Loucy (cell line): ENCODE measurements at regions not wholly inside any gene's neighbourhood (a gene's known extent, or its start where the extent isn't known, plus 50 kb on each side); places are given as distances from the start of the nearest gene placed in this dataset.

Experiments
- H2AFZ ChIP-seq: fragments of 200-600 bp; sonication (generic); 2 replicates; pipeline ENCODE4 v1.6.0; 2016; ENCODE audit warnings: antibody characterized with exemption, mild to moderate bottlenecking, low read length, moderate library complexity
- H3F3A ChIP-seq: fragments of 200-600 bp; 2 replicates; pipeline ENCODE4 v1.6.0; 2016; ENCODE audit warnings: antibody characterized with exemption, low read depth, mild to moderate bottlenecking
- H3K27me3 ChIP-seq: fragments of 200-600 bp; sonication (generic); 2 replicates; pipeline ENCODE4 v1.6.1; 2014; ENCODE audit warnings: low read length, mild to moderate bottlenecking; ENCODE audit not compliant: insufficient read depth, poor library complexity, severe bottlenecking
- H3K36me3 ChIP-seq: fragments of 200-600 bp; sonication (generic); 2 replicates; pipeline ENCODE4 v1.6.1; 2016; ENCODE audit warnings: low read length; ENCODE audit not compliant: insufficient read depth
- H3K4me1 ChIP-seq: fragments of 200-600 bp; sonication (generic); 2 replicates; pipeline ENCODE4 v1.5.1; 2014; ENCODE audit warnings: low read length, mild to moderate bottlenecking; ENCODE audit not compliant: insufficient read depth, poor library complexity, severe bottlenecking
- H3K4me2 ChIP-seq: fragments of 200-600 bp; sonication (generic); 2 replicates; pipeline ENCODE4 v1.6.0; 2014; ENCODE audit warnings: antibody characterized with exemption, low read length, low read depth, mild to moderate bottlenecking; ENCODE audit not compliant: poor library complexity, severe bottlenecking
- H3K4me3 ChIP-seq: fragments of 200-600 bp; sonication (generic); 2 replicates; pipeline ENCODE4 v1.5.1; 2014; ENCODE audit warnings: low read length, mild to moderate bottlenecking, mixed read lengths; ENCODE audit not compliant: poor library complexity, severe bottlenecking
- H3K79me2 ChIP-seq: fragments of 200-600 bp; sonication (generic); 2 replicates; pipeline ENCODE4 v1.6.1; 2014; ENCODE audit warnings: low read length; ENCODE audit not compliant: insufficient read depth
- H3K9ac ChIP-seq: fragments of 200-600 bp; sonication (generic); 2 replicates; pipeline ENCODE4 v1.6.0; 2014; ENCODE audit warnings: mild to moderate bottlenecking, low read depth, low read length, moderate library complexity; ENCODE audit not compliant: poor library complexity, severe bottlenecking
- H3K9me2 ChIP-seq: fragments of 200-600 bp; sonication (generic); replicated peaks from 2 replicates; pipeline ENCODE4 v1.6.1; 2016; ENCODE audit warnings: low read depth, low read length, mixed read lengths
- H3K9me3 ChIP-seq: fragments of 200-600 bp; sonication (generic); 2 replicates; pipeline ENCODE4 v1.6.1; 2014; ENCODE audit warnings: mild to moderate bottlenecking, antibody characterized with exemption, low read length, low read depth; ENCODE audit not compliant: insufficient read depth
- H4K20me1 ChIP-seq: fragments of 200-600 bp; sonication (generic); 2 replicates; pipeline ENCODE4 v1.6.0; 2014; ENCODE audit warnings: antibody characterized with exemption, low read length, mild to moderate bottlenecking; ENCODE audit not compliant: insufficient read depth, poor library complexity, severe bottlenecking
- EZH2phosphoT487 ChIP-seq: fragments of 200-600 bp; IDR thresholded peaks from 2 replicates; pipeline ENCODE4 v1.6.1; 2018; ENCODE audit warnings: antibody characterized with exemption, mild to moderate bottlenecking, moderate library complexity, borderline replicate concordance
- TF ChIP-seq, protein P1 (sequence below): fragments of 200-600 bp; sonication (generic); conservative IDR thresholded peaks from 2 replicates; pipeline ENCODE4 v1.5.1; 2014; ENCODE audit warnings: mild to moderate bottlenecking, antibody characterized with exemption, low read length

DNA sequence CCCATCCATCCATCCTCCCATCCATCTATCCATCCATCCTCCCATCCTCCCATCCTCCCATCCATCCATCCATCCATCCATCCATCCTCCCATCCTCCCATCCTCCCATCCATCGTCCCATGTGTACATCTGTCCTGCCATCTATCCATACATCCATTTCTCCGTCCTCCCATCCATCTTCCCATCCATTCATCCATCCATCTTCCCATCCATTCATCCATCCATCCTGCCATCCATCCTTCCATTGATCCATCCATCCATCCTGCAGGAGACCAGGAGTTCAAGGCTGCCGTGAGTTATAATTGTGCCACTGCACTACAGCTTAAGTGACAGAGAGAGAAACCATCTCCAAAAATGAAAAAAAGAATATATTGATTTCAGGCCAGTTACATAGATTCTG lies 356.5 kb downstream of the CDH26 start:
- no peaks in the 10 kb centered on the region for H3K79me2 ChIP-seq
- no peak overlapping the region for H3K4me2 ChIP-seq
- H3F3A ChIP-seq = no peaks in the 10 kb centered on the region
- no peak overlapping the region for H3K4me3 ChIP-seq
- H3K9ac ChIP-seq = no peak overlapping the region
- H4K20me1 ChIP-seq = no peaks in the 10 kb centered on the region
- TF ChIP-seq EZH2phosphoT487 = no peak
- H3K9me3 ChIP-seq = no peaks in the 10 kb centered on the region
- H2AFZ ChIP-seq = no peak overlapping the region
- H3K36me3 ChIP-seq = no peaks in the 10 kb centered on the region
- peaks cover 7% of the 10 kb centered on the region for H3K4me1 ChIP-seq
- no peaks in the 10 kb centered on the region for H3K9me2 ChIP-seq
- H3K27me3 ChIP-seq = no peaks in the 10 kb centered on the region

DNA sequence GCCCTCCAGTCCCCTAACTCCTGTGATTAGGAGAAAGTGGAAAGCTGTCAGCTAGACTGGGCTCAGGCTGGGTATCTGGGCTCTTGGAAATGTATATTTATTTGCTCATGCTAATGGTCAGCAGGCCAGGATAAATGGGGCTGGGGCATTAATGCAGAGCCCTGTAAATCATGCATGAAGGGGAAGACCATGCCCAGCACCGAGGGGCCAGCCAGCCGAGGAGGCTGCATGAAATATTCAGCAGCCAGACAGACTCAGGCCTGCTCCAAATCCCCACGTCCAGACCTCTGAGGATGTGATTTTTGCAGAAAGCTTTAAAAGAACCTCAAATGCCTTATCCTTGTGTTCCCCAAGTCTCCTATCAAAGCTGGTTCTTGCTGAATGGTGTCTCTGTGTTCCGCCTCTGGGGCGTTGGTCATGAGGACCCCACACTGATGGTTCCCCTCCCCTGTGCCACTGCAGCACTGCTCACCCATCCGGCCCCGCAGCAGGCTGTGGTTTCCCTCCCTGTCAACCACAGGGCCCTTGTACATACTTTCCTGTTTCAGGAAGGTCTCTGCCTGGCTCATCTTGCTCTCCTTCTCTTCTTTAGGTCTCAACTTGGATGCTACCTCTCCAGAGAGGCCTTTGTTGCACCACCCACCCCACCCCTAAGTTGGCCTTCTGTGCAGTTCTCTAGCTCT lies 358.4 kb downstream of the CDH26 start:
- no peaks in the 10 kb centered on the region for H3K36me3 ChIP-seq
- no peaks in the 10 kb centered on the region for H3K79me2 ChIP-seq
- peaks cover 7% of the 10 kb centered on the region for H3K4me1 ChIP-seq
- H3K9me3 ChIP-seq = no peaks in the 10 kb centered on the region
- H2AFZ ChIP-seq = no peak overlapping the region
- H3K4me3 ChIP-seq = no peak overlapping the region
- no peak for TF ChIP-seq EZH2phosphoT487
- TF ChIP-seq, protein P1, sequence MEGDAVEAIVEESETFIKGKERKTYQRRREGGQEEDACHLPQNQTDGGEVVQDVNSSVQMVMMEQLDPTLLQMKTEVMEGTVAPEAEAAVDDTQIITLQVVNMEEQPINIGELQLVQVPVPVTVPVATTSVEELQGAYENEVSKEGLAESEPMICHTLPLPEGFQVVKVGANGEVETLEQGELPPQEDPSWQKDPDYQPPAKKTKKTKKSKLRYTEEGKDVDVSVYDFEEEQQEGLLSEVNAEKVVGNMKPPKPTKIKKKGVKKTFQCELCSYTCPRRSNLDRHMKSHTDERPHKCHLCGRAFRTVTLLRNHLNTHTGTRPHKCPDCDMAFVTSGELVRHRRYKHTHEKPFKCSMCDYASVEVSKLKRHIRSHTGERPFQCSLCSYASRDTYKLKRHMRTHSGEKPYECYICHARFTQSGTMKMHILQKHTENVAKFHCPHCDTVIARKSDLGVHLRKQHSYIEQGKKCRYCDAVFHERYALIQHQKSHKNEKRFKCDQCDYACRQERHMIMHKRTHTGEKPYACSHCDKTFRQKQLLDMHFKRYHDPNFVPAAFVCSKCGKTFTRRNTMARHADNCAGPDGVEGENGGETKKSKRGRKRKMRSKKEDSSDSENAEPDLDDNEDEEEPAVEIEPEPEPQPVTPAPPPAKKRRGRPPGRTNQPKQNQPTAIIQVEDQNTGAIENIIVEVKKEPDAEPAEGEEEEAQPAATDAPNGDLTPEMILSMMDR = no peak
- no peaks in the 10 kb centered on the region for H3K9me2 ChIP-seq
- H3F3A ChIP-seq = no peaks in the 10 kb centered on the region
- H3K27me3 ChIP-seq = no peaks in the 10 kb centered on the region
- no peak overlapping the region for H3K9ac ChIP-seq
- H4K20me1 ChIP-seq = no peaks in the 10 kb centered on the region
- no peak overlapping the region for H3K4me2 ChIP-seq

GRCh38 chr20:60317401-60317800 lies 359.2 kb downstream of the CDH26 start:
- Histone ChIP-seq H3K9ac (no peak overlapping the region), H3K9me2 (no peaks in the 10 kb centered on the region), H3K27me3 (no peaks in the 10 kb centered on the region), H4K20me1 (no peaks in the 10 kb centered on the region), H3K4me2 (no peak overlapping the region), H3K4me1 (peaks cover 7% of the 10 kb centered on the region), H3K4me3 (no peak overlapping the region), H3K36me3 (no peaks in the 10 kb centered on the region), H3K79me2 (no peaks in the 10 kb centered on the region), H3K9me3 (no peaks in the 10 kb centered on the region), H2AFZ (no peak overlapping the region), H3F3A (no peaks in the 10 kb centered on the region)
- TF ChIP-seq EZH2phosphoT487 = no peak
- TF ChIP-seq, protein P1 = no peak

- no peaks in the 10 kb centered on the region for H3K27me3 ChIP-seq
- H3K4me1 ChIP-seq = peaks cover 7% of the 10 kb centered on the region
- no peak overlapping the region for H2AFZ ChIP-seq
- no peaks in the 10 kb centered on the region for H3F3A ChIP-seq
- H3K9me2 ChIP-seq = no peaks in the 10 kb centered on the region
- no peaks in the 10 kb centered on the region for H4K20me1 ChIP-seq
- H3K79me2 ChIP-seq = no peaks in the 10 kb centered on the region
- H3K4me3 ChIP-seq = no peak overlapping the region
- no peaks in the 10 kb centered on the region for H3K9me3 ChIP-seq
- H3K4me2 ChIP-seq = no peak overlapping the region
- H3K36me3 ChIP-seq = no peaks in the 10 kb centered on the region
- TF ChIP-seq, protein P1 = no peak
- no peak for TF ChIP-seq EZH2phosphoT487
- no peak overlapping the region for H3K9ac ChIP-seq
Measured at GRCh38 chr20:60321601-60322000, 363.4 kb downstream of the CDH26 start.
